Brain microvascular endothelial cell (primary cell): ENCODE measurements at regions not wholly inside any gene's neighbourhood (a gene's known extent, or its start where the extent isn't known, plus 50 kb on each side); places are given as distances from the start of the nearest gene placed in this dataset.

ENCODE experiments used
- DNase-seq: peaks from one replicate; pipeline ENCODE4 v3.0.0-alpha.2; 2020
- H3K27ac ChIP-seq: fragments of 250-450 bp; sonication (Bioruptor Pico); 2 replicates; pipeline ENCODE4 v1.5.1; 2020; ENCODE audit warnings: mild to moderate bottlenecking, moderate library complexity
- H3K27me3 ChIP-seq: fragments of 250-450 bp; sonication (Bioruptor Pico); replicated peaks from 2 replicates; pipeline ENCODE4 v1.5.1; 2020; ENCODE audit warnings: mild to moderate bottlenecking
- H3K36me3 ChIP-seq: fragments of 250-450 bp; sonication (Bioruptor Pico); replicated peaks from 2 replicates; pipeline ENCODE4 v1.5.1; 2020; ENCODE audit warnings: mild to moderate bottlenecking
- H3K4me3 ChIP-seq: 2 replicates; pipeline ENCODE4 v1.5.1; 2011; ENCODE audit warnings: low read depth, mild to moderate bottlenecking, control low read depth, low read length, moderate library complexity
- CTCF ChIP-seq: IDR thresholded peaks from 2 replicates; pipeline ENCODE4 v1.5.1; 2011; ENCODE audit warnings: low read depth, mild to moderate bottlenecking, moderate library complexity, low read length, control low read depth, inconsistent platforms; ENCODE audit errors: missing control alignments
- in situ Hi-C: cut with HindIII; loops from 2 replicates; pipeline ENCODE4 v1.10.0; 2017; ENCODE audit warnings: low sequenced_read_pairs, low pct_ligation_motif_present

- Histone ChIP-seq H3K27ac (no peak overlapping the region), H3K36me3 (no peaks in the 10 kb centered on the region), H3K4me3 (no peak overlapping the region), H3K27me3 (no peaks in the 10 kb centered on the region)
- no peak for TF ChIP-seq CTCF
- in situ Hi-C loops, result no loop called here
- no peak for DNase-seq
These were observed 392.0 kb downstream of the ZSWIM6 start for GRCh38 chr5:61724102-61724501.

- in situ Hi-C loops, result no loop called here
These were observed 396.2 kb downstream of the ZSWIM6 start for GRCh38 chr5:61728287-61728686.

GRCh38 chr5:61730866-61731265, 398.8 kb downstream of the ZSWIM6 start:
- TF ChIP-seq CTCF, result no peak
- H3K4me3 ChIP-seq, result no peak overlapping the region
- no peaks in the 10 kb centered on the region for H3K36me3 ChIP-seq
- H3K27ac ChIP-seq, result no peak overlapping the region
- in situ Hi-C loops, result no loop called here
- no peak for DNase-seq
- H3K27me3 ChIP-seq, result no peaks in the 10 kb centered on the region

More at GRCh38 chr5:61728287-61728686, 396.2 kb downstream of the ZSWIM6 start:
- no peak for DNase-seq
- TF ChIP-seq CTCF, result no peak
- Histone ChIP-seq H3K4me3 (no peak overlapping the region), H3K27ac (no peak overlapping the region), H3K27me3 (no peaks in the 10 kb centered on the region), H3K36me3 (no peaks in the 10 kb centered on the region)

GRCh38 chr5:61731267-61731945, 399.3 kb downstream of the ZSWIM6 start:
- no peak for TF ChIP-seq CTCF
- H3K27me3 ChIP-seq, result no peaks in the 10 kb centered on the region
- no peak overlapping the region for H3K4me3 ChIP-seq
- in situ Hi-C loops, result no loop called here
- no peaks in the 10 kb centered on the region for H3K36me3 ChIP-seq
- DNase-seq, result no peak
- no peak overlapping the region for H3K27ac ChIP-seq

GRCh38 chr5:61731946-61732314, 399.9 kb downstream of the ZSWIM6 start:
- DNase-seq, result no peak
- no peak overlapping the region for H3K4me3 ChIP-seq
- in situ Hi-C loops, result no loop called here
- no peak for TF ChIP-seq CTCF
- H3K36me3 ChIP-seq, result no peaks in the 10 kb centered on the region
- H3K27me3 ChIP-seq, result no peaks in the 10 kb centered on the region
- H3K27ac ChIP-seq, result no peak overlapping the region

GRCh38 chr5:61732369-61732768, 400.3 kb downstream of the ZSWIM6 start:
- Histone ChIP-seq H3K4me3 (peak overlapping the region; percentile 26), H3K36me3 (no peaks in the 10 kb centered on the region), H3K27ac (no peak overlapping the region), H3K27me3 (no peaks in the 10 kb centered on the region)
- TF ChIP-seq CTCF, result peak; percentile 12
- DNase-seq, result no peak
- in situ Hi-C loops, result no loop called here
